Fibroblast of gingiva (primary cell): ENCODE measurements at regions not wholly inside any gene's neighbourhood (a gene's known extent, or its start where the extent isn't known, plus 50 kb on each side); places are given as distances from the start of the nearest gene placed in this dataset.
"Not testable (repeated sequence)": the region's sequence is repeated elsewhere in the genome, so short reads cannot be mapped to it uniquely, and the experiment has no call there.

Experiments
- DNase-seq: peaks from one replicate; pipeline ENCODE4 v3.0.0-alpha.2; 2011; ENCODE audit warnings: low read depth

- DNase-seq: no peak
These were observed 228.6 kb upstream of the ID4 start for GRCh38 chr6:19608546-19608945.

GRCh38 chr6:19609972-19610641 lies 227.1 kb upstream of the ID4 start:
- DNase-seq: no peak

GRCh38 chr6:19612672-19613466 lies 224.3 kb upstream of the ID4 start:
- DNase-seq: not testable (repeated sequence)

- no peak for DNase-seq
These were observed 223.5 kb upstream of the ID4 start for GRCh38 chr6:19613678-19614077.

GRCh38 chr6:19616022-19616421 lies 221.1 kb upstream of the ID4 start:
- no peak for DNase-seq

GRCh38 chr6:19632230-19632629 lies 204.9 kb upstream of the ID4 start:
- no peak for DNase-seq

GRCh38 chr6:19632786-19633185 lies 204.4 kb upstream of the ID4 start:
- DNase-seq: no peak

GRCh38 chr6:19635728-19636127 lies 201.4 kb upstream of the ID4 start:
- no peak for DNase-seq

GRCh38 chr6:19637010-19637409 lies 200.2 kb upstream of the ID4 start:
- no peak for DNase-seq

GRCh38 chr6:19638931-19639330 lies 198.2 kb upstream of the ID4 start:
- no peak for DNase-seq

GRCh38 chr6:19643287-19643686 lies 193.9 kb upstream of the ID4 start:
- no peak for DNase-seq

- no peak for DNase-seq
These were observed 193.5 kb upstream of the ID4 start for GRCh38 chr6:19643713-19644112.

GRCh38 chr6:19655744-19656143 lies 181.4 kb upstream of the ID4 start:
- no peak for DNase-seq

GRCh38 chr6:19660123-19660910 lies 176.9 kb upstream of the ID4 start:
- DNase-seq: no peak

GRCh38 chr6:19662911-19663310 lies 174.3 kb upstream of the ID4 start:
- no peak for DNase-seq

- DNase-seq: no peak
These were observed 173.7 kb upstream of the ID4 start for GRCh38 chr6:19663479-19663878.

GRCh38 chr6:19664050-19664449 lies 173.1 kb upstream of the ID4 start:
- DNase-seq: no peak

GRCh38 chr6:19664878-19665612 lies 172.1 kb upstream of the ID4 start:
- no peak for DNase-seq

- DNase-seq: no peak
These were observed 171.6 kb upstream of the ID4 start for GRCh38 chr6:19665613-19665909.

GRCh38 chr6:19668710-19669109 lies 168.5 kb upstream of the ID4 start:
- no peak for DNase-seq

- peak; percentile 13 for DNase-seq
These were observed 168.0 kb upstream of the ID4 start for GRCh38 chr6:19669206-19669605.

- DNase-seq: no peak
These were observed 154.3 kb upstream of the ID4 start for GRCh38 chr6:19682859-19683258.
